GM21717 (cell line): ENCODE measurements at regions not wholly inside any gene's neighbourhood (a gene's known extent, or its start where the extent isn't known, plus 50 kb on each side); places are given as distances from the start of the nearest gene placed in this dataset.

Experiments
- ATAC-seq: cut with Tn5 transposase; IDR thresholded peaks from one replicate; pipeline ENCODE4 v1.9.1; 2021; ENCODE audit warnings: mild to moderate bottlenecking, moderate library complexity; ENCODE audit not compliant: unreplicated experiment

DNA sequence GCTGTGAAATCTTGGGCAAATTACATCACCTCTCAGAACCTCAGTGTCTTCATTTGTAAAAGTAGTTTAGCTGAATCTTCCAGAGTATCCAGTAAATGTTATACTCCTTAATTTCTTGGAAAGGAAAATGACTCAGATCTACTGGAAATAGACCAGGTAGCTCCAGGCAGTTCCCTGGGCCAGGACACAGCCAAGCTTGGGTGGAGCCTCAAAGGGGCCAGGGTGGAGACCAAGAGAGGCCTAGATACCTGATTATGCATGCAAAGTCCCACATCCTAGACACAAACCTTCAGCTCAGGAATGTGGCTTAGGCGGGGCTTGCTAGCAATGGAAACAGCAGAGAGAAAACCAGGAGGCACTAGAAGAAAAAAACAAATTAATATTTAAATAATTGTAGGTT is 272.8 kb downstream of the MAFB start:
- no peak for ATAC-seq

DNA sequence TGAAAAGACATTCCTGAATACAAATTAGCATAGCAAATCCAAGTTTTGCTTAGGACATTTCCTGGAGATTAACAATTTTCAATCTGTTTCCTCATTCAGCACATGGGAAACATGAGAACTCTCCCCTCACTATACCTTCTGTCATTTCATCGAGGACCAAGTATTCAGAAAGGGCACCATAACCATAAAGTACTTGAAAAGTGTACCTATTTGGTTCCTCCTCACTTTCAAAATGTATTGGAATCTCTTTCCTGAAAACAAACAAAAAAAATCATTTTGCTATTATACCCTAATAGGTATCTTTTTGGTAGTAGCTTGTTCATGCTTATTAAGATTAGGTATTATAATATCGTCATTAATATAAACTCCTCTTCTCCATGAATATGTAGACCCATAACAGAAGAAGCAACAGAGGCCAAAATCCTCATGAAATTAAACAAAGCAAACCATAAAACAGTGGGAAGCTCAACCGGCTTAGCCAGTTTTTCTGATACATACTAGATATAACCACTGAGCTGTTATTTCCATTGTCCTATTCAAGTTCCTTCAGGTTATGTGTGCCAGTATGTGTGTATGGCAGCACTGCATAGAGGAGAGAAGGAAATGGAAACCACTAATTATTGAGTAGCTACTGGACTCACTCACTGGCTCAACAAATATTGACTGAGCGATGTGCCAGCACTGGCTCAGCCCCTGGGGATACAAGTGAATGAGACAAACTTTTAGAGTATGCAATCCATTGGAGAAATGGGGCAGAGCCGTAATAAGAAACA is 274.0 kb downstream of the MAFB start:
- no peak for ATAC-seq

DNA sequence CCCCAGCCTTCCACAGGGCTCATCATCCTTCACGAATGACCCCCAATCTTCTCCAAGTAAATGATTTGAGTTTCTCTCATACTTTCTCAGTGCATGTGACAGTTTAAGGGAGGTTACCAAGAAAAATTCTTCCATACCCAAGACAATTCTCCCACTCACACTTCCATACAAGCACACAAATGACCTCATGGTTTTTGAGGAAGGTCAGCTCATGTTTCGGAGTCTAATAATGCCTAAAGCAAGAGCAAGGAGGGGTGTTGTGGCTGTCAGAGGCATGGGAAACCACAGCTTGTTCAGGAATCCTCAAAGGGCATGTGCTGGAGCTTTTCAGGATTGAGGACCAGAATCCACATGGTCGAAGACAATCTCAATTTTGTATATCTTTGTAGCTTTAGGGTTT is 279.0 kb downstream of the MAFB start:
- no peak for ATAC-seq

DNA sequence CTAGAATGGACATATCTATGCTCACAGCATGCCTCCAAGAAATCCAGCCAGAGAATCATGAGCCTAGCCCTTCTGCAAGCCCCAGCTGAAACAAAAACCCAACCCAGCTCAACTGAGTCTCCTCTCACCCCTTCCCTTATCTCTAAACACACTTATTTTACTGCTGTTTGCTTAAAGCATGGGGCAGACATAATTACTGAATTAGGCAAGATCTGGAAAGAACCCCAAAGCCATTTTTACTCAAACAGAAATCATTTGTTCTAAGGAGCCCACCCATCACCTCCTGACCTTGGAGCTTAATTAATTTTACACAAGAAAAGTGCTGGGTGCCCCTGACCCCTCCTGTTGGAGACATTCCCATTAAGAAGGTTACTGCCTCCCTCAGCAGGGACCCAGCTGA is 291.6 kb downstream of the MAFB start:
- ATAC-seq = no peak

DNA sequence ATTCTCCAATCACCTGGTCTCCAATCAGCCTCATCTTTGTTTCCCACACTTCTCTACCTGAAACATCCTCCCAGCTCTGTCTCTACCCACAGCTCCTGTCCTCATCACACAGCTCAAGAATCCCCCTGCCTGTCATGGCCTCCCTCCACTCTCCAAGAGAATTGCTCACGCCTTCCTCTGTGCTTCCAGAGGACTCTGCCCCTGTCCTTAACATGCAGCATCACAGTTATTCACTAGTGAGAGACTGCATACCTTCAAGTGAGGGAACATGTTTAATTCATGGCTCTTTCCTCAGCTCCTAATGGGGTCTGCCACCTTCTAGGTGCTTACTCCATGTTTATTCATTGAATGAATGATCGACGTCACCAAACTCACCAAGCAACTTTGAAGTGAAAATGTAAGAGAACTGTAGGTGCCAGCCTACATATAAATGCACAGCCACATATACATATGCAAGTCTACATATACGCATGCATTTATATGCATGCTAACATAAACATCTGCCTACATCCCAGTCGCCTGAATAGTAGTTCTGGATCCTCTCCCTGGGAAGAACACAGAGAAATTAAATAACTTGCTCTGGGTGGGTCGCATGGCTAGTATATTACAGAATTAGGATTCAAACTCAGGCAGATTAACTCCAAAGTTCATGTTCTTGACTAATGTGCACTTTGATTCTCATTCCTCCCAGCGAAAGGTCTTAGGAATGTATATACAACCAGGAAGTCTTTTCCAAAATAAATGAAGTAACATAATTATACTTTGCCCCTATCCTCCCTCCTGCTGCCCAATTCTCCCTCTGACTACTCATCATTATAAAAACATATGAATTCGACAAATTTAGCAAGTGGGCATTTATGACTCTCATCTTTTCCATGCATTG is 295.6 kb downstream of the MAFB start:
- ATAC-seq = no peak

DNA sequence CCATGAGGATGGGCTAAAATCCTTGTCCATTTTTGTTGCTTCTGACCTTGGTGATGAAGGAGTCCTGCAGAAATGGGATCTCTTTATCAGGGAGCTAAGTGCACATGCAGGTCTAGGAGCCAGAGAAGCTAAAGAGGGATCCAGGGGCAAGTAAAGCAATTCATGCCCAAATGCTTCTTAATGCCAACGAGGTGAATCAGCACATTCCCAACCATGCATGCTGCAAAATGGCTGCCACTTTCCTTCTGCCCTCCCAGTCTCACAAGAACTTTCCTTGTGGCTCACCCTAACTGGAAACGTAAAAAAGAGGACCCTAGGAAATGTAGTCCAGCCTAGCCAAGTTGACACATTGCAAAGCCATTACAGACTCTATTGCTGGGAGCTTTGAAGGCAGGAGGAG is 298.4 kb downstream of the MAFB start:
- ATAC-seq = no peak

DNA sequence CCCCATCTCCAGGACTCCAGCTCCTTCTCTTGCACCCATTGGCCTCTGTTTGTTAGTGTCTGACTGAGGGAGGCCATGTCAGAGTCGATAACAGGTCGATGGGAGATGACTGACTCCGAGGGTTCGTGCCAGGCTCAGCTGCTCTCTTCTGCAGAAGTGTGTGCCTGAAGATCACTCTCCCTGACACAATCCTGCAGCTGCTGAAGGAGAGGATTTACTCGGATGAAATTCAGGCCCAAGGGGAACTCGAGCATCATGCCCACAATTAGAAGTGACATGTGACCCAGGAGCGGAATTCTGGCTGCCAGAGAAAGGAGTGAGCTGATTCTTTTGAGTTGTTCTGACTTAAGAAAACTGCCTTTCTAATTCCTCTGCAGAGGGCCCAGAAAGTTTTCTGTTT is 318.2 kb downstream of the MAFB start:
- ATAC-seq = no peak

DNA sequence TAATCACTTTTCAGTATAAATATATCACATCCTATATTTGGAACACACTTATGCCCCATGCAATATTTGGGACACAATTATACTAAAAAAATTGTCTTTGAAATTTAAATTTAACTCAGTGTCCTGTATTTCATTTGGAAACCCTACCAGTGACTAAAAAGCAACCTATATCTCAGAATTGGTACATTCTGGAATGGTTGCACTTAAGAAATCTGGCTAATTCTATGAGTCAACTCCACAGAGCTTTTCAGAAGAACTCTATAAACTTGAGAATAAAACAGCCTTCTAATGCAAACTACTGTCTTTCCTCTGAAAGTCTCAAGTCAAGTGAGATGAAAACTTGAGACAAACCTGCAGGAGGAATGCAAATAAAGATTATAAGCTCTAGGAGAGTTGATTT is 320.2 kb downstream of the MAFB start:
- ATAC-seq = no peak

DNA sequence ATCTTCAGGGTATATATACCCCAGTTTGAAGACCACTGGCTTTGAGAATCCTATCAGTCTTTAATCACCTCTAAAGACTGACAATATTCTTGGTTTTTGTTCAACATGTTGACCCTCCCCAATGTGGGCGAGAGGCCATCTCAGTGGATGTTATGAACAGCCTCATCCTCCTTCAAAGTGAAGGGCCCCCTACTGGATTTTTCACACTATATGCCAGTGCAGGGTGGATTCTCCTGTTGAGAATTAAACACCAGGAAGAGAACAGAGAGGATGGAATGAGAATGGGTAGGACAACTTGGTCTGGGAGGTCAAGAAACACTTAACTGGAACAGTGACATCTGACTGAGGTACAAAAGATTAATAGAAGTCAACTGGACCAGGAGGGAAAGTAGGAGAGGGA is 327.1 kb downstream of the MAFB start:
- ATAC-seq = no peak

DNA sequence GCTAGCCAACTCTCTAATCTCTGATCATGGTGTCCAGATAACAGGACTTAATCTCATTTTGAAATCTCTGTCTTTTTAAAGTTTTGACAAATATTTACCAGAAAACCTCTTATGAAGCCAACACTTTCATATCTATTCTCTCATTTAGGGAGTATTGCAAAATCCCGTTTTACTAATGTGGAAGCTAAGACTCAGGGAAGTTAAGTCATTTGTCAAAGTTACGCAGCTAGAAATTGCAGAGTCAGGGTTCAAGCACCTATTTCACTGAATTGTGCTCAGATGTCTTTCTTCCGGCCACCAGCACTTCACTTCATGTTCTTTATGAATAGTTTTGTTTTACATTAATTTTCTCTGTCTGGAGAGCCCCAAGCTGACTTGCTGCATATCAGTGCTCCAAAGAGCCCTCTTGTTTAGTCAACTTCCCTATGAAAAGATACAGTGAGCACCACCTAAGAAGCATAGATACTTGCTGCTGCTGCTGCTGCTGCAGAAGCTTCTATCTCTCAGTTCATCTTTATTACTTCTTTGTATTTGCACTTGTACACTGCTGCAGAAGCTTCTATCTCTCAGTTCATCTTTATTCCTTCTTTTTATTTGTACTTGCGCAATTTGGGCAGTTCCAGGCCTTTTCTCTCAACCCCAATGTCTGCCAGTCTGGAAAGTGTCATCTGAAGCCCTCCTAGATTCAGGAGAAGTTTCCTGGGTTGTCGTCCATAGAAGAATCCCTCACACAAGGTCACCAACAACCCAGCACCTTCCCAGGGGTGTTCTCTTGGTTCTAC is 329.7 kb downstream of the MAFB start:
- ATAC-seq = no peak

DNA sequence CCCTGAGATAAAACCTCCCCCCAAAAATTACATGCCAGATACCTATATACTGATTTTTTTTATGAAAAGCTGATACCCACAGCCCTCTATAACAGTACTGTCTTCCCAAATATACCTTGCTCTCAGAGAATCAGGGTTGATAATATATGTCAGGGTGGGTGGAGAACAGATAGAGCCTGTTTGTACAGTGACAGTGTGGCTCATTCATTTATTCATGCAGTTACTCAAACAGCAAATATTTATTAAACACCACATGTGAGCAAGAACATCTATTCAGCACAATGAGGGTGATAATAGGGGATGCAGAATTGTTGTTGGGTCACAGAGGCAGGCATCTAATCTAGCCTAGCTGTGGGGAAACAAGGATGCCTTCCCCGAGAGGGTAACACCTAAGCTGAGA is 334.2 kb downstream of the MAFB start:
- ATAC-seq = no peak

DNA sequence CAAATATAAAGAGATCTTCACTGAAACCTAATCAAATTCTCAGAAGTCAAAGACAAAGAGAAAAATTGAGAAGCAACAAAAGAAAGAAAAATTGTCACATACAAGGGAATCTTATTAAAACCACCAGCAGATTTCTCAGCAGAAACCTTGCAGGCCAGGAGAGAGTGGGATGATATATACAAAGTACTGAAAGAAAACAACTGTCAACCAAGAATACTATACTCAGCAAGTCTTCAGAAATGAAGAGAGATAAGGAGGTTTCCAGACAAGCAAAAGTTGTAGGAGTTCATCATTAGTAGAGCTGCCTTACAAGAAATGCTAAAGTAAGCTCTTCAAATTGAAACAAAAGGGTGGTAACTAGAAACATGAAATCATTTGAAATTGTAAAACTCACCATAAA is 345.6 kb downstream of the MAFB start:
- no peak for ATAC-seq

DNA sequence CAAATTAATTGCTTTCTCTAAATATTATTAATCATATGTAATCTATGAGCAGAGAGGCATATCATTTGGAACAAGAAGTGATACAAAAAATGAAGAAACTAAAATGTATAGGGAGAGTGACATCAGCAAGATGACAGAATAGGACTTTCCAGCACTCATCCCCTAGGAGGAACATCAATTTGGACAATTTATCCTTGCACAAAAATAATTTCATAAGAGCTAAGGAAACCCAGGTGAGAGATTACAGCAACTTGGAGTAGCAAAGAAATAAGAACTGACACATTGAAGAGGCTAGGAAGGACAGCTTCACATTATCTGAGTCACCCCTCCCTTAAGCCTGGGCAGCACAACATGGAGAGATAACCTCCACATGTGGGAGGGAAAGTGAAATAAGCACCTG is 347.5 kb downstream of the MAFB start:
- ATAC-seq = no peak

DNA sequence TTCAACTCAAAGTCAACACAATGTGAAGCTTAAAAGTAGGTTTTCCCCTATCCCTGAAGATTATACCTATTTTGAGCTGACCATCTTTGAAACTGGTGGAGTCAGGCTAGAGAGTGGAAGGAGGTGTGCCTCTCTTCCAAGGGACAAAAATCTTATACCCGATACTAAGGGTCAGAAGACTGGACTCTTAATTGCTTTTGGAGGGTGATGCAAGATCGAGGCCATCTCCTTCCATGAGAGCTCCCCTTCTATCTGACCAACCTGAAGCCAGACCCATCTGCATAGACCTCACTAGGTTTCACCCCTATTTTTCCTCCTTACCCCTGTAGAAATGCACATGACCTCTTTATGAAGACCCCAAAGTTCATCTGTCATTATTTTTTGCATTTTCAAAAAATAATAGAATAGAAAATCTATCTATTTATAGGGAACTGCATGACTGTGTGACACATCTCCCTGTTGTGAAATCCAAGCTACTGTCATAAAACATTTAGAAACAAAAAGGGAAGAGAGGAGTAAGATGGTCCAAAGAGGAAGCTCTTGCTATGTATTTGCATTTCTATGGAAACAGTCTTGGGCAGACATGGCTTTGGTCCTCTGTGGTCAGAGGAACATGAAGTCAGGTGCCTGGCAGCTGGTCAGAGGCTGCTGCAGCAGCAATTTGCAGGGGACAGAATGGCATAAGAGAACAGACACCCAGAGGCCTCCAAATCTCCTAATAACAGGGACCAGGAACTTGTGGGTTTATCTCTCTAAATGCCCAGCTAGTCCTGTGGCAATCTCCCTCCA is 349.2 kb downstream of the MAFB start:
- ATAC-seq = no peak

DNA sequence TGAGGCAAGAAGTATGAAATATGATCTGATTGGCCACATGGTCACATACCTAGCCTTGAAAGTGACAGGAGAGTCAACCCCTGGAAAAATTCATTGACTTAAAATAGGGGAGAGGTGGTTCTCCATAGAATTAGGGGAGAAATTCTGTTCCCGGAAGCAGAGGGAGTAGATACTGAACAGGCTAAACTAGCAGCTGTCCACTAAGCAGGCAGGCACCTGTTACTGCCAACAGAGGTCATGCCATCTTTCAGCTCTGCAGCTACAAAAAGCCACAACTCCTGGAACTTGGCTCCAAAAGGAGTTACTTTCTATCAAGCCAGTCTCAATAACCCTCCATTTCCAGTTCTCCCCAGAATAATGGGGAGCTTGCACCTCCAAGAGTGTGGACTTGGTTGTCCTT is 352.5 kb downstream of the MAFB start:
- no peak for ATAC-seq

DNA sequence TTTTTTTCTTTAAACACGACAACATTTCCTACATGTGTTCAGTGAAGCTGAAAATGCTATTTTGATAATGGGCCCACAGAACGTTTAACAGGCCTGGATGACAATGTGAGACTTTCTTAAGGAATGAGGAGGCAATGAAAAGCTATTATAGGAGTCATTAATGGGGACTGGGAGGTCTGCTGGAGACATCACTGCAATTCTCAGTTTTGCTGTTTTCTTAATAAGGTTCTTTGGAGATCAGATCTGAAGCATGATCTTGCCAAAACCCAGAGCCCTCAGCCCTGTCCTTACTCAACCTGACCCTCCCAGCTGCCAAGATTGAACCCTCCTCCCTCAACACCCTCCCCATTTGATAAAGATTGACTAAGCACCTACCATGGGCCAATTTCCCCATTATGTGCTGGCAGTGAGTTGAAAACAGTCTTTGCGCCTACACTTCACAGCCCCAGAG is 353.1 kb downstream of the MAFB start:
- ATAC-seq = no peak

DNA sequence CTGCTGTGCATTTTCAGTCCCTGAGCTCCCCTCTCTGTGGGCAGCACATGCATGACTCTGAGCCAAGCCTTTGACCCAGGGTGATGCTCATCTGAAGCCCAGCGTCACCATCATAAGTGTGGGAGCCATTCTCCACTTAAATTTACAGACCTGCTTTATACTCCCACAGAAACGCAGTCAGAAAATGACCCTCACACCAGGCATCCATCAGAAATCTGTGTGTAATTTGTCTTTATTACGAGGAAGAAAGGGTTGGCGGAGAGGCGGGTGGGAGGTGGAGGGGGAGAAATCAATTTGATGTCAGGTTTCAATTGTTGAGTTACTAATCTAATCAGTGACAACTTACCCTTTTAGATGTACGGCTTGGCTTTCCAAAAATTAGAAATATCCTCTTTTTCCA is 353.6 kb downstream of the MAFB start:
- ATAC-seq = no peak

DNA sequence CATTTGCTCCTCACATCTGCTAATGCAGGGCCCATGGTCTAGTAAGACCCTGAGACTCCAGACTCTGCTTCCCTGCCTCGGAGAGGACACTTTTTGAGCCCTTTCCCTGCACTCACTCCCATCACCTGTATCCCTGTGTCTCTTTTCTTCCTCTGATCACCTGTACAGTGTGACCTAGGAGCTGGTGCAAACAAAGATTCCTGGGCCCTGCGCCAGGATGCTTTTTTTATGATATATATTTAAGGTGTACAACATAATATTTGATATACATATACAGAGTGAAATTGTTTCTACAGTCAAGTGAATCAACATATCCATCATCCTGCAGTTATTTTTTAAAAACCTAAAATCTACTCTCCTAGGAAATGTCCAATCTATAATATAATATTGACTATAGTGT is 355.4 kb downstream of the MAFB start:
- no peak for ATAC-seq

DNA sequence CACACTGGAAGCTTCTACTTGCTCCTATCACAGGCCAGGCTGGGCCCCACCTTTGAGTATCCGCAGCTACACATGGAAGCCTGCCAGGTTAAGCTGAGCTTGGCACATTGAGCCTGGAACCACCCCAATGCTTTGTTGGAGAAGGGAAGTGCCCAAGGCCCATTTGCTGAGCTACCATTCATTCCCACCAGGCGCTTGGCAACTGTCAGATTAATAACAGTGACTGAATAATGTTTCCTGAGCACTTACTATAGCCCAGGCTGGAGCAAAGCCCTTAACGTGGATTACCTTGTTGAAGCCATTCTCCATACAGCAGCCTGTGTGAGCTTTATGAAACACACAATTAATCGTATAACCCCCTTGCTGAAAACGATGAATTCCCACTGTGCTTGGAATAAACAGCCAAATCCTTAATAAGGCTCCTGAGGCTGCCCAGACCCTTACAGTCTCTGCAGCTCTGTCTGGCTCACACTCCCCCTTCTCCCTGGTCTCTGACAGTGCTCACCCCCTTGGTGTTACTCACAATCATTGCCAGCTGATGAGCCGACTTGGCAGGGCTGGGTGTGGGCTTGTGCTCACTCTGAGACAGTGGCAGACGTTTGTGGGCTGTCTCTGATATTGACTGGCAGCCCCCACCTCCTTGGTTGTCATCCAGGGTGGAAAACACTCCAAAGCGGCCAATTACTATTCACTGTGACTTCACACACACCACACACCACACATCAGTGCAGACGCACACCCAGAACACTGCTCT is 357.1 kb downstream of the MAFB start:
- no peak for ATAC-seq

DNA sequence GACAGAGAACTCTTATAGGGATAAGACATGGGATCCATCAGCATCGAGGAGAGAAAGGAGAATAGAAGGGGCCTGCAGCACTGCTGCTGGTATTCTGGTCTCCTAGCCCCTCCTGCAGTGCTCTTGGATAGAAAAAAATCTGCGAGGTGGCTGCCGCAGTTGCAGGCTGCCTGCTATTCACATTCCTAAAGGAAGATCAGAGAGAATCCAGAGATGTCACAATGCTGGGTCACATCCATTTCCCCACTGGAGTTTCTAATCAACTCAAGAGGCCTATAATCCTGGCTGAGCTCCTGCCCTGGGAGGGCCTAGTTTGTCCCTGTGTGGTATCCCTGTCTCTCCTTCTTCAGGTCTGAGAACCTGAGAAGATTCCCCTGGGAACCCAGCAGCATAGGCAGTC is 357.8 kb downstream of the MAFB start:
- no peak for ATAC-seq
